ENCODE measurements at regions not wholly inside any gene's neighbourhood (a gene's known extent, or its start where the extent isn't known, plus 50 kb on each side); places are given as distances from the start of the nearest gene placed in this dataset.

GRCh38 chr3:70386043-70386442 lies 73.6 kb upstream of the MDFIC2 start:
- Mint-ChIP-seq H3K9me3 (no peaks in the 10 kb centered on the region), H3K36me3 (ENCODE audit: low read depth) (no peaks in the 10 kb centered on the region), H3K27ac (no peak overlapping the region), H3K4me1 (no peaks in the 10 kb centered on the region), H3K4me3 (no peak overlapping the region), H3K27me3 (ENCODE audit: low read depth, poor library complexity) (no peaks in the 10 kb centered on the region)
- no peak for TF ChIP-seq CTCF (IDR thresholded peaks at IDR 0.05)
- DNase-seq, result no peak

DNA sequence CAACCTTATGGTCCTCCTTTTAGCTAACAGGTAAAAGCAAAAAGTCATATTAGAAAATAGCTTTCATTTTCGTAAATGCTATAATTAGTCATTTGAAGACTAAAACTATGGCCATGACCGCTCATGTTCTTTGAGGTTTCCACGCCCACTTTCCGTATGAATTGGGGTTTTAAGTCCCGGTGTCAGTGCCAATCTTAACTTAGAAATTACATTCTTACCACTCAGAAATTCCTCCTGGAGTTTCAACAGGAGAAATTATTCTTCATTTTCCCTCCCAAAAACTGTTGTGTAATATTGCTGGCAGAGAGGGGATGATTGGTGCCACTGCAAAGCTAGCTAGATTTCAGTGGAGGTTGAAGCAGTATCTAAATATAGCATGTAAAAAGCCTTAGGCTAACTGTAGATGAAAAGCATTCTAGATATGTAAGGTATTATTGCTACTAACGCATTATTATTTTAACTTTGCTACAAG lies 71.0 kb upstream of the MDFIC2 start:
- Mint-ChIP-seq H3K27me3 (ENCODE audit: low read depth, poor library complexity) (no peaks in the 10 kb centered on the region), H3K4me1 (no peaks in the 10 kb centered on the region), H3K4me3 (no peak overlapping the region), H3K27ac (no peak overlapping the region), H3K9me3 (no peaks in the 10 kb centered on the region), H3K36me3 (ENCODE audit: low read depth) (no peaks in the 10 kb centered on the region)
- no peak for DNase-seq
- TF ChIP-seq CTCF (IDR thresholded peaks at IDR 0.05), result no peak

GRCh38 chr3:70374179-70374578 lies 61.7 kb upstream of the MDFIC2 start:
- no peaks in the 10 kb centered on the region for H3K36me3 Mint-ChIP-seq (ENCODE audit: low read depth)
- no peak for TF ChIP-seq CTCF (IDR thresholded peaks at IDR 0.05)
- H3K4me3 Mint-ChIP-seq, result no peak overlapping the region

More at GRCh38 chr3:70374179-70374578, 61.7 kb upstream of the MDFIC2 start:
- Mint-ChIP-seq H3K27ac (no peak overlapping the region), H3K9me3 (no peaks in the 10 kb centered on the region), H3K27me3 (ENCODE audit: low read depth, poor library complexity) (no peaks in the 10 kb centered on the region), H3K4me1 (no peaks in the 10 kb centered on the region)
- DNase-seq, result no peak
